NB4 (cell line): ENCODE measurements at regions not wholly inside any gene's neighbourhood (a gene's known extent, or its start where the extent isn't known, plus 50 kb on each side); places are given as distances from the start of the nearest gene placed in this dataset.
"Not testable (repeated sequence)": the region's sequence is repeated elsewhere in the genome, so short reads cannot be mapped to it uniquely, and the experiment has no call there.

Experiments used
- DNase-seq: peaks from one replicate; pipeline ENCODE4 v3.0.0; 2010; ENCODE audit warnings: low read depth
- H3K4me3 ChIP-seq: one replicate; pipeline ENCODE4 v1.5.1; 2011; ENCODE audit warnings: mild to moderate bottlenecking, low read depth, low read length, moderate library complexity
- MAX ChIP-seq: IDR thresholded peaks from 2 replicates; pipeline ENCODE4 v1.6.1; 2011; ENCODE audit warnings: low read depth, low read length
- MYC ChIP-seq: IDR thresholded peaks from 2 replicates; pipeline ENCODE4 v1.6.1; 2011; ENCODE audit warnings: low read depth, low read length
- POLR2A ChIP-seq: IDR thresholded peaks from 2 replicates; pipeline ENCODE4 v1.6.1; 2011; ENCODE audit warnings: mild to moderate bottlenecking; ENCODE audit not compliant: insufficient read length; ENCODE audit errors: extremely low read depth
- TF ChIP-seq, protein P1 (sequence below): IDR thresholded peaks from one replicate; pipeline ENCODE4 v1.5.1; 2012; ENCODE audit warnings: low read depth, low read length

DNA sequence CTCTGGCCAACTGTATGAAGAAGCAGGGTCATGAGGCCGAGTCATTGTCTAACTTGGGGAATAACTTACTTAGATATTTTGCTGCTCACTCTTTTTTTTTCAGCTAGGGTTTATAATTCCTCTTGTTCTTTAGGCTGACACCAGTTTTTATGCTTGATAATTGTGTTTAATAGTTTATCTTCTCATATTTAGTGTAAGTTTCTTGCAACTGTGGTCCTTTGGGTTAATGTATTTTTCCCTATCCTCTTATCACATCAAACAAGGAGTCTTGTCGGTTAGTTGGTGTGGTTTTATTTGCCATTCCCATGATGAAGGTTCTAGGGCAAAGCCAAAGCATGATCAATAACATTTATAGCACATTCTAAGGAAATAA, 204.6 kb downstream of the NUFIP1 start:
- no peak for DNase-seq
- no peak for TF ChIP-seq POLR2A
- no peak overlapping the region for H3K4me3 ChIP-seq

DNA sequence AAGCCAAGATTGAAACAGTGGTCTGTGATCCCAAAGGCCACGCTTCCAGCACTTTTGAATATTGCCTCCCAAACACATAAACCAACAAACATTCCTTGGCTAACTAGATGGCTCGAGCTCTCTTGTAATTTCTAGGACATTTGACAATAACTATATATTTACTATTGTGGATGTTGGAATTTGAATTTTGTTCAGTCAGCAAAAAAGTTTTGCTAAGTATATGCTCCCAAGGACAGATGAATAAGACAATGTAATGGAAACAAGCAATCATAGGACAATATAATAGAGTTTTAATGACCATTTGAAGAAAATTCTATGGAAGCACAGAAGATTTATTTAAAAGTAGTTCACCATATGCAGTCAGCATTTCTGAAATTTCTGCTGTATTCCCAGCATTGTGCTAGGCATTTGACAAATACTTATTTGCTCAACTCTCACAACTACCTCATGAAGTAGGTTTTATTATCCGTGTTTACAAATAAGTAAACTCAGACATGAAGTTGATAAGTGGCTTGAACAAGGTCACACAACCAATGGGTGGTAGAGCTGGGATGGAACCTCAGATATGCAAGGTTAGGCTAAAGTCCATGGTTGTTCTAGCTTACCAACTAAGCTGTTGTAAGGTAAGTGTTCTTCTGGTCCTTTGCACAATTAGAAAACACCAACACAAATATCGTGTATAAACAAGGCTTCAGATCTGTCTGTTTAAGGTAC, 205.1 kb downstream of the NUFIP1 start:
- DNase-seq, result no peak
- TF ChIP-seq MYC (no peak), POLR2A (no peak), MAX (no peak)
- TF ChIP-seq, protein P1, sequence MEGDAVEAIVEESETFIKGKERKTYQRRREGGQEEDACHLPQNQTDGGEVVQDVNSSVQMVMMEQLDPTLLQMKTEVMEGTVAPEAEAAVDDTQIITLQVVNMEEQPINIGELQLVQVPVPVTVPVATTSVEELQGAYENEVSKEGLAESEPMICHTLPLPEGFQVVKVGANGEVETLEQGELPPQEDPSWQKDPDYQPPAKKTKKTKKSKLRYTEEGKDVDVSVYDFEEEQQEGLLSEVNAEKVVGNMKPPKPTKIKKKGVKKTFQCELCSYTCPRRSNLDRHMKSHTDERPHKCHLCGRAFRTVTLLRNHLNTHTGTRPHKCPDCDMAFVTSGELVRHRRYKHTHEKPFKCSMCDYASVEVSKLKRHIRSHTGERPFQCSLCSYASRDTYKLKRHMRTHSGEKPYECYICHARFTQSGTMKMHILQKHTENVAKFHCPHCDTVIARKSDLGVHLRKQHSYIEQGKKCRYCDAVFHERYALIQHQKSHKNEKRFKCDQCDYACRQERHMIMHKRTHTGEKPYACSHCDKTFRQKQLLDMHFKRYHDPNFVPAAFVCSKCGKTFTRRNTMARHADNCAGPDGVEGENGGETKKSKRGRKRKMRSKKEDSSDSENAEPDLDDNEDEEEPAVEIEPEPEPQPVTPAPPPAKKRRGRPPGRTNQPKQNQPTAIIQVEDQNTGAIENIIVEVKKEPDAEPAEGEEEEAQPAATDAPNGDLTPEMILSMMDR, result no peak
- no peak overlapping the region for H3K4me3 ChIP-seq

DNA sequence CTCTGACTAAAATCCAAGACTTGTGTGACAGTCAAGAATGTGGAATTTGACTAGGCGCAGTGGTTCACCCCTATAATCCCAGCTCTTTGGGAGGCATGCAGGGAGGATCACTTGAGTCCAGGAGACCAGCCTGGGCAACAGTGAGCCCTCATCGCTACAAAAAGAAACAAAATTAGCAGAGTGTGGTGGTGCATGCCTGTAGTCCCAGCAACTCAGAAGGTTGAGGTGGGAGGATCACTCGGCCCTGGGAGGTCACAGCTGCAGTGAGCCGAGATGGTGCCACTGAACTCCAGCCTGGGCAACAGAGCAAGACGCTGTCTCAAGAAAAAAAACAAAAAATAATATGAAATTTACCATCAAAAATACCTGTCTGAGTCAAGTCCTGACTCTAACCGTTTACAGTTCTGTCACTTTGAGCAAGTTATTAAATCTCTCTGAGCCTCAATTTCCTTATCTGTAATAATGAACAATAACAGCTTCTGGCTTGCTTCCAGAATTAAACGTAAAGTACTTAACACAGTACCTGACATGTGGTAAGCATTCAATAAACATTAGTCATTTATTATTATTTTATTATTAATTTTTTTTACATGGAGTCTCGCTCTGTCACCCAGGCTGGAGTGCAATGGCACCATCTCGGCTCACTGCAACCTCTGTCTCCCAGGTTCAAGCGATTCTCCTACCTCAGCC, 204.6 kb upstream of the TSC22D1 start:
- no peak overlapping the region for H3K4me3 ChIP-seq
- TF ChIP-seq MAX (no peak), POLR2A (no peak), MYC (no peak)
- TF ChIP-seq, protein P1, result no peak
- DNase-seq, result no peak

- TF ChIP-seq MAX (no peak), POLR2A (no peak), MYC (no peak)
- TF ChIP-seq, protein P1, result no peak
- no peak overlapping the region for H3K4me3 ChIP-seq
- DNase-seq, result no peak
Measured at GRCh38 chr13:44778761-44779484, 202.8 kb upstream of the TSC22D1 start.

- DNase-seq, H3K4me3 ChIP-seq: not testable (repeated sequence)
Measured at GRCh38 chr13:44775290-44775689, 199.2 kb upstream of the TSC22D1 start.

- TF ChIP-seq, protein P1, result no peak
- TF ChIP-seq MAX (no peak), POLR2A (no peak), MYC (no peak)
- no peak for DNase-seq
- no peak overlapping the region for H3K4me3 ChIP-seq
Measured at GRCh38 chr13:44770951-44771350, 194.8 kb upstream of the TSC22D1 start.
